ENCODE measurements at regions not wholly inside any gene's neighbourhood (a gene's known extent, or its start where the extent isn't known, plus 50 kb on each side); places are given as distances from the start of the nearest gene placed in this dataset.
"Not testable (repeated sequence)": the region's sequence is repeated elsewhere in the genome, so short reads cannot be mapped to it uniquely, and the experiment has no call there.

- Histone ChIP-seq H3K9me3 (ENCODE audit: insufficient read depth, low read depth, low read length) (no peaks in the 10 kb centered on the region), H3K9ac (ENCODE audit: low read length) (no peak overlapping the region), H3K36me3 (ENCODE audit: control insufficient read depth in 1 of 2, insufficient read depth in 2 of 2, low read length in 2 of 2) (no peaks in the 10 kb centered on the region), H2AFZ (ENCODE audit: insufficient read depth, low read length, poor library complexity) (no peak overlapping the region), H3K23ac (ENCODE audit: low read length) (no peak overlapping the region), H4K12ac (ENCODE audit: low read depth, low read length) (no peak overlapping the region), H3K4me3 (ENCODE audit: low read depth, low read length) (no peak overlapping the region), H3K27ac (ENCODE audit: low read depth, low read length) (no peak overlapping the region), H3K18ac (ENCODE audit: low read length) (no peak overlapping the region), H2AK5ac (ENCODE audit: low read length) (no peak overlapping the region), H2BK12ac (ENCODE audit: low read length) (no peak overlapping the region), H2BK120ac (ENCODE audit: insufficient read depth, low read length, poor library complexity) (no peak overlapping the region), H3K4me1 (ENCODE audit: control insufficient read depth in 1 of 2, insufficient read depth in 2 of 2, low read length in 2 of 2) (no peaks in the 10 kb centered on the region), H4K91ac (ENCODE audit: low read depth, low read length) (no peak overlapping the region), H4K8ac (ENCODE audit: low read depth, low read length) (no peak overlapping the region), H3K14ac (ENCODE audit: low read length) (no peak overlapping the region), H3K27me3 (ENCODE audit: insufficient read depth, low read length) (no peaks in the 10 kb centered on the region), H3K4me2 (ENCODE audit: low read length) (no peak overlapping the region), H2BK5ac (ENCODE audit: low read depth, low read length, poor library complexity) (no peak overlapping the region), H3K79me1 (ENCODE audit: low read length) (no peaks in the 10 kb centered on the region), H3K4ac (ENCODE audit: low read depth, low read length) (no peak overlapping the region), H3K79me2 (ENCODE audit: control insufficient read depth, insufficient read depth, low read length, poor library complexity) (no peaks in the 10 kb centered on the region)
- no peak for DNase-seq
- WGBS (ENCODE audit: extremely low coverage, insufficient coverage, insufficient read length): no CpG with 5 or more reads among the region's 6 CpGs
These were observed 115.5 kb downstream of the VEGFA start for GRCh38 chr6:43885399-43886066.

- H3K4me2 ChIP-seq (ENCODE audit: low read length): no peak overlapping the region
- no peak overlapping the region for H2BK5ac ChIP-seq (ENCODE audit: low read depth, low read length, poor library complexity)
- no peak overlapping the region for H2AK5ac ChIP-seq (ENCODE audit: low read length)
- no peak overlapping the region for H2BK120ac ChIP-seq (ENCODE audit: insufficient read depth, low read length, poor library complexity)
- no peaks in the 10 kb centered on the region for H3K4me1 ChIP-seq (ENCODE audit: control insufficient read depth in 1 of 2, insufficient read depth in 2 of 2, low read length in 2 of 2)
- no peaks in the 10 kb centered on the region for H3K27me3 ChIP-seq (ENCODE audit: insufficient read depth, low read length)
- no peaks in the 10 kb centered on the region for H3K79me1 ChIP-seq (ENCODE audit: low read length)
- no peak overlapping the region for H3K4ac ChIP-seq (ENCODE audit: low read depth, low read length)
- no peak overlapping the region for H4K91ac ChIP-seq (ENCODE audit: low read depth, low read length)
- no peak overlapping the region for H2BK12ac ChIP-seq (ENCODE audit: low read length)
- H4K12ac ChIP-seq (ENCODE audit: low read depth, low read length): no peak overlapping the region
- H3K14ac ChIP-seq (ENCODE audit: low read length): no peak overlapping the region
- no peak overlapping the region for H3K4me3 ChIP-seq (ENCODE audit: low read depth, low read length)
- H3K9me3 ChIP-seq (ENCODE audit: insufficient read depth, low read depth, low read length): no peaks in the 10 kb centered on the region
- no peak overlapping the region for H3K23ac ChIP-seq (ENCODE audit: low read length)
- H3K36me3 ChIP-seq (ENCODE audit: control insufficient read depth in 1 of 2, insufficient read depth in 2 of 2, low read length in 2 of 2): no peaks in the 10 kb centered on the region
- no peak overlapping the region for H3K9ac ChIP-seq (ENCODE audit: low read length)
- no peak overlapping the region for H4K8ac ChIP-seq (ENCODE audit: low read depth, low read length)
- H3K27ac ChIP-seq (ENCODE audit: low read depth, low read length): no peak overlapping the region
- no peak for DNase-seq
- no peak overlapping the region for H3K18ac ChIP-seq (ENCODE audit: low read length)
- no peaks in the 10 kb centered on the region for H3K79me2 ChIP-seq (ENCODE audit: control insufficient read depth, insufficient read depth, low read length, poor library complexity)
- WGBS (ENCODE audit: extremely low coverage, insufficient coverage, insufficient read length): no CpG with 5 or more reads among the region's 5 CpGs
- no peak overlapping the region for H2AFZ ChIP-seq (ENCODE audit: insufficient read depth, low read length, poor library complexity)
These were observed 114.6 kb downstream of the VEGFA start for GRCh38 chr6:43884652-43885022.

GRCh38 chr6:43883847-43884651 lies 114.0 kb downstream of the VEGFA start:
- Histone ChIP-seq H2BK12ac (ENCODE audit: low read length) (no peak overlapping the region), H3K14ac (ENCODE audit: low read length) (no peak overlapping the region), H3K18ac (ENCODE audit: low read length) (no peak overlapping the region), H3K23ac (ENCODE audit: low read length) (no peak overlapping the region), H3K79me2 (ENCODE audit: control insufficient read depth, insufficient read depth, low read length, poor library complexity) (no peaks in the 10 kb centered on the region), H3K4me3 (ENCODE audit: low read depth, low read length) (no peak overlapping the region), H4K12ac (ENCODE audit: low read depth, low read length) (no peak overlapping the region), H3K27ac (ENCODE audit: low read depth, low read length) (no peak overlapping the region), H3K79me1 (ENCODE audit: low read length) (no peaks in the 10 kb centered on the region), H4K8ac (ENCODE audit: low read depth, low read length) (no peak overlapping the region), H3K36me3 (ENCODE audit: control insufficient read depth in 1 of 2, insufficient read depth in 2 of 2, low read length in 2 of 2) (no peaks in the 10 kb centered on the region), H2BK5ac (ENCODE audit: low read depth, low read length, poor library complexity) (no peak overlapping the region), H3K4me2 (ENCODE audit: low read length) (no peak overlapping the region), H3K9ac (ENCODE audit: low read length) (no peak overlapping the region), H3K27me3 (ENCODE audit: insufficient read depth, low read length) (no peaks in the 10 kb centered on the region), H3K9me3 (ENCODE audit: insufficient read depth, low read depth, low read length) (no peaks in the 10 kb centered on the region), H2AK5ac (ENCODE audit: low read length) (no peak overlapping the region), H3K4ac (ENCODE audit: low read depth, low read length) (no peak overlapping the region), H4K91ac (ENCODE audit: low read depth, low read length) (no peak overlapping the region), H3K4me1 (ENCODE audit: control insufficient read depth in 1 of 2, insufficient read depth in 2 of 2, low read length in 2 of 2) (no peaks in the 10 kb centered on the region), H2BK120ac (ENCODE audit: insufficient read depth, low read length, poor library complexity) (no peak overlapping the region), H2AFZ (ENCODE audit: insufficient read depth, low read length, poor library complexity) (no peak overlapping the region)
- no peak for DNase-seq
- no CpG with 5 or more reads among the region's 7 CpGs for whole genome bisulfite sequencing (ENCODE audit: extremely low coverage, insufficient coverage, insufficient read length)

- H3K23ac ChIP-seq (ENCODE audit: low read length); DNase-seq; H3K18ac ChIP-seq (ENCODE audit: low read length); H2AK5ac ChIP-seq (ENCODE audit: low read length); H3K79me1 ChIP-seq (ENCODE audit: low read length); H3K27ac ChIP-seq (ENCODE audit: low read depth, low read length); H3K4me1 ChIP-seq (ENCODE audit: control insufficient read depth in 1 of 2, insufficient read depth in 2 of 2, low read length in 2 of 2); H3K4ac ChIP-seq (ENCODE audit: low read depth, low read length); H3K14ac ChIP-seq (ENCODE audit: low read length); H3K79me2 ChIP-seq (ENCODE audit: control insufficient read depth, insufficient read depth, low read length, poor library complexity); H2BK5ac ChIP-seq (ENCODE audit: low read depth, low read length, poor library complexity); H3K4me2 ChIP-seq (ENCODE audit: low read length); H3K9ac ChIP-seq (ENCODE audit: low read length); H2AFZ ChIP-seq (ENCODE audit: insufficient read depth, low read length, poor library complexity); H2BK12ac ChIP-seq (ENCODE audit: low read length); H3K27me3 ChIP-seq (ENCODE audit: insufficient read depth, low read length); H4K91ac ChIP-seq (ENCODE audit: low read depth, low read length); H4K8ac ChIP-seq (ENCODE audit: low read depth, low read length); H4K12ac ChIP-seq (ENCODE audit: low read depth, low read length); H3K4me3 ChIP-seq (ENCODE audit: low read depth, low read length); H3K9me3 ChIP-seq (ENCODE audit: insufficient read depth, low read depth, low read length); H3K36me3 ChIP-seq (ENCODE audit: control insufficient read depth in 1 of 2, insufficient read depth in 2 of 2, low read length in 2 of 2); H2BK120ac ChIP-seq (ENCODE audit: insufficient read depth, low read length, poor library complexity): not testable (repeated sequence)
- no CpG with 5 or more reads among the region's 9 CpGs for WGBS (ENCODE audit: extremely low coverage, insufficient coverage, insufficient read length)
These were observed 112.9 kb downstream of the VEGFA start for GRCh38 chr6:43882690-43883448.

Measured in trophoblast cell (in vitro differentiated cells and primary cell).